ENCODE measurements at regions not wholly inside any gene's neighbourhood (a gene's known extent, or its start where the extent isn't known, plus 50 kb on each side); places are given as distances from the start of the nearest gene placed in this dataset.

- TF ChIP-seq POLR2A (IDR thresholded peaks at IDR 0.05) (no peak), POLR2AphosphoS5 (IDR thresholded peaks at IDR 0.05) (no peak), CTCF (IDR thresholded peaks at IDR 0.05) (no peak)
These were observed 90.8 kb downstream of the RAD51AP2 start for GRCh38 chr2:17427401-17427800.
